HepG2 (cell line): ENCODE measurements at regions not wholly inside any gene's neighbourhood (a gene's known extent, or its start where the extent isn't known, plus 50 kb on each side); places are given as distances from the start of the nearest gene placed in this dataset.

Source experiments
- ATAC-seq: fragments of 200-7000 bp; cut with Tn5 transposase; 3 replicates; pipeline ENCODE4 v1.9.1; 2020; ENCODE audit warnings: mild to moderate bottlenecking, moderate library complexity
- BruUV-seq: library from RNA; stranded (reverse); fragments of 400-500 nt; replicated peaks from 2 replicates; lab custom pipeline; 2021; lab: Mats Ljungman, UMichigan
- CTCF ChIA-PET: fragments of 300-600 bp; formaldehyde crosslinking; extraction: SDS; loops from one replicate; lab custom pipeline; 2021; ENCODE audit warnings: low total read pairs, inconsistent platforms, low intra/inter-chr PET ratio; lab: Yijun Ruan, JAX
- POLR2A ChIA-PET: fragments of 350-600 bp; sonication (Branson Sonifier 250); formaldehyde crosslinking; loops from one replicate; lab custom pipeline; 2020; ENCODE audit warnings: antibody characterized with exemption, inconsistent platforms; lab: Yijun Ruan, JAX
- DNase-seq: peaks from one replicate; pipeline ENCODE4 v3.0.0-alpha.2; 2015; ENCODE audit warnings: low spot score
- FAIRE-seq: peaks from 3 replicates; lab custom pipeline; 2011; peaks lifted over from hg19 to GRCh38; lab: Jason Lieb, UNC
- H2AFZ ChIP-seq: one replicate; pipeline ENCODE4 v1.6.1; 2011; ENCODE audit warnings: low read length, inconsistent platforms
- H3K27ac ChIP-seq: fragments of 300-600 bp; 3 replicates; pipeline ENCODE4 v1.8.0; 2011; ENCODE audit warnings: mixed run types, mild to moderate bottlenecking, mixed read lengths, low read length, inconsistent platforms; ENCODE audit not compliant: insufficient read depth; ENCODE audit errors: extremely low read length
- H3K27me3 ChIP-seq, 2 experiments: fragments of 200-600 bp in 1 of 2; 2 replicates in 1 of 2; 3 replicates in 1 of 2; pipeline versions ENCODE4 v1.6.0 to v1.8.0; 2011; ENCODE audit warnings: low read length in 2 of 2, mild to moderate bottlenecking in 2 of 2, moderate library complexity in 2 of 2, inconsistent platforms in 1 of 2; ENCODE audit not compliant: insufficient read depth in 2 of 2, control insufficient read depth in 1 of 2
- H3K36me3 ChIP-seq, 2 experiments: fragments of 200-600 bp in 1 of 2; replicated peaks in 1 of 2; 2 replicates in 1 of 2; 3 replicates in 1 of 2; pipeline versions ENCODE4 v1.5.1 to v1.8.0; 2011; ENCODE audit warnings: low read length in 2 of 2, inconsistent platforms in 1 of 2; ENCODE audit not compliant: insufficient read depth in 2 of 2, control insufficient read depth in 1 of 2
- H3K4me1 ChIP-seq: 2 replicates; pipeline ENCODE4 v1.5.1; 2012; ENCODE audit warnings: low read length, inconsistent platforms; ENCODE audit not compliant: insufficient read depth
- H3K4me2 ChIP-seq: 2 replicates; pipeline ENCODE4 v1.6.0; 2011; ENCODE audit warnings: low read depth, low read length, inconsistent platforms
- H3K4me3 ChIP-seq, 3 experiments: fragments of 200-600 bp in 1 of 3; sonication (generic), shearing (Covaris generic) in 1 of 3; replicated peaks in 1 of 3; 2 replicates each; pipeline ENCODE4 v1.5.1; 2011 to 2016; ENCODE audit warnings: low read length in 3 of 3, inconsistent platforms in 2 of 3, low read depth in 2 of 3, mild to moderate bottlenecking in 2 of 3, control low read depth in 1 of 3, mixed read lengths in 1 of 3; ENCODE audit not compliant: insufficient read depth in 1 of 3
- H3K79me2 ChIP-seq: one replicate; pipeline ENCODE4 v1.6.1; 2011; ENCODE audit warnings: low read length, inconsistent platforms; ENCODE audit not compliant: insufficient read depth
- H3K9ac ChIP-seq: 2 replicates; pipeline ENCODE4 v1.6.0; 2011; ENCODE audit warnings: mild to moderate bottlenecking, low read depth, low read length, inconsistent platforms; ENCODE audit not compliant: insufficient read depth
- H3K9me3 ChIP-seq: 2 replicates; pipeline ENCODE4 v1.5.1; 2012; ENCODE audit warnings: mild to moderate bottlenecking, low read length
- H4K20me1 ChIP-seq: 2 replicates; pipeline ENCODE4 v1.6.0; 2011; ENCODE audit warnings: inconsistent platforms, mild to moderate bottlenecking, low read length, moderate library complexity; ENCODE audit not compliant: insufficient read depth
- ARHGAP35 ChIP-seq: sonication (generic); formaldehyde crosslinking; IDR thresholded peaks from 2 replicates; pipeline ENCODE4 v1.9.0; 2022; ENCODE audit warnings: mild to moderate bottlenecking, inconsistent platforms, moderate library complexity, missing genetic modification reagents, borderline replicate concordance
- CEBPB ChIP-seq: IDR thresholded peaks from 2 replicates; pipeline ENCODE4 v1.6.1; 2011; ENCODE audit warnings: low read depth, low read length, improper control_type of control experiment, borderline replicate concordance
- DNMT3B ChIP-seq: conservative IDR thresholded peaks from 2 replicates; pipeline ENCODE4 v1.6.1; 2016; ENCODE audit warnings: missing biosample characterization, control low read depth
- KLF9 ChIP-seq: IDR thresholded peaks from 2 replicates; pipeline ENCODE4 v1.6.1; 2016; ENCODE audit warnings: low read depth
- MAF1 ChIP-seq: sonication (generic); formaldehyde crosslinking; IDR thresholded peaks from 2 replicates; pipeline ENCODE4 v1.5.0; 2020; ENCODE audit warnings: missing genetic modification reagents, borderline replicate concordance
- NFE2L1 ChIP-seq: sonication (generic); formaldehyde crosslinking; IDR thresholded peaks from 2 replicates; pipeline ENCODE4 v1.4.0; 2020; ENCODE audit warnings: missing genetic modification reagents, mild to moderate bottlenecking, borderline replicate concordance
- TBX3 ChIP-seq: fragments of 450-650 bp; IDR thresholded peaks from 2 replicates; pipeline ENCODE4 v1.6.1; 2017; ENCODE audit warnings: antibody characterized with exemption, mild to moderate bottlenecking, inconsistent platforms, borderline replicate concordance
- WGBS: methylation state at CpG from one replicate; pipeline ENCODE4 v1.1.6; 2017; ENCODE audit warnings: low lambda C conversion rate; 5-methylcytosine and 5-hydroxymethylcytosine counted together
- in situ Hi-C: cut with HindIII; loops from 2 replicates; pipeline ENCODE4 v1.10.0; 2017; ENCODE audit warnings: low pct_unique_long_range_greater_than_20kb; ENCODE audit not compliant: extremely low pct_ligation_motif_present
- intact Hi-C: fragments of 100-400 bp; cut with micrococcal nuclease; formaldehyde crosslinking; loops from one replicate; pipeline ENCODE4 v1.10.0; 2022; ENCODE audit not compliant: unreplicated experiment
- TF ChIP-seq, protein P1 (sequence below): sonication (generic); formaldehyde crosslinking; IDR thresholded peaks from 2 replicates; pipeline ENCODE4 v1.5.0; 2020; ENCODE audit warnings: mild to moderate bottlenecking, missing genetic modification reagents
- TF ChIP-seq, protein P2 (sequence below), 2 experiments: sonication (generic) in 1 of 2; formaldehyde crosslinking in 1 of 2; IDR thresholded peaks; 2 replicates each; pipeline versions ENCODE4 v1.6.1 to v1.9.0; 2014 to 2022; ENCODE audit warnings: antibody characterized with exemption in 1 of 2, borderline replicate concordance in 1 of 2, inconsistent platforms in 1 of 2, low read depth in 1 of 2, missing genetic modification reagents in 1 of 2

DNA sequence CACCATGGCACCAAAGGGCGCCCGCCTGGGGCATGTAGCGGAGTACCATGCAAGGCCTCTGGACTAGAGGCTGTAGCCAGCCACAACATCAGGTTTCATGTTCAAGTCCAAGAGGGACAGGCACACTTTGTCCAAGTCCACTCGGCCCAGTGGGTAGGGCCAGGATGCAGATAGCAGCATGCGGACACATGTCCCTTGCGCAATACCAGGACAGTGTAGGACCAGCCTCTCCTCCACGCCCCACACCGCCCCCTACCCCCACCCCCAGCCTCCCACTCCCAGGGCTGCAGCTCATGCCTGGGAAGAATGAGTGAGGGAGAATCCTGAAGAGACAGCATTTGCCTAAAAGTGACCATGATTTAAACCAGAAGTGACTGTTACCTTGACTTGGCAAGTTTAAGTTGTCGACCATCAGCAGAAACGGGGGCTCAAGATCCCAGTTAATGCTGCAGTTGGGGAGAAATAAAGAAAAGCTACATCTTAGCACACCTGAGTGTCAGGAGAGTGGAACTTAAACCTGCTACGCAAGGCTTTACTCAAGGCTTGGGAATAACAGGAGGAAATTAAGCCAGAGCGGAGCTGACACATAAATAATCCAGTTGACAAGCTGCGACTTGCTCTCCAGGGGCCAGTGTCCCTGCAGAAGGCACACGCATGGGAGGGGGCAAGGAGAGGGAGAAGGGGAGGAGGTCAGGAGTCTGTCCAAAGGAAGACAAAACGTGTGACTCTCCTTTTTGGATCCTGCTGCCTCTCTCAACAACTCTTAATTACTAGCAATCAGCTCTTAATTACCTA, 221.7 kb downstream of the BCOR start:
- FAIRE-seq (no peak), ATAC-seq (no peak), DNase-seq (no peak)
- Histone ChIP-seq H4K20me1 (no peaks in the 10 kb centered on the region), H2AFZ (no peak overlapping the region), H3K27ac (no peak overlapping the region), H3K4me3 (no peak overlapping the region), H3K4me2 (no peak overlapping the region), H3K9me3 (no peaks in the 10 kb centered on the region), H3K9ac (no peak overlapping the region), H3K4me1 (no peaks in the 10 kb centered on the region), H3K27me3 (no peaks in the 10 kb centered on the region), H3K79me2 (no peaks in the 10 kb centered on the region)
- POLR2A ChIA-PET: no interaction called here
- in situ Hi-C loops: no loop called here
- WGBS: 47% methylated on average over 7 of the region's 15 CpGs
- CTCF ChIA-PET: no interaction called here
- intact Hi-C loops: no loop called here
- TF ChIP-seq KLF9 (no peak), TBX3 (no peak), CEBPB (peak; percentile 68; the same call in 1 of the 2 replicates), MAF1 (CRISPR knock-in tag) (no peak), DNMT3B (CRISPR knock-in tag) (no peak), ARHGAP35 (CRISPR knock-in tag) (no peak), NFE2L1 (no peak)
- TF ChIP-seq, protein P1, sequence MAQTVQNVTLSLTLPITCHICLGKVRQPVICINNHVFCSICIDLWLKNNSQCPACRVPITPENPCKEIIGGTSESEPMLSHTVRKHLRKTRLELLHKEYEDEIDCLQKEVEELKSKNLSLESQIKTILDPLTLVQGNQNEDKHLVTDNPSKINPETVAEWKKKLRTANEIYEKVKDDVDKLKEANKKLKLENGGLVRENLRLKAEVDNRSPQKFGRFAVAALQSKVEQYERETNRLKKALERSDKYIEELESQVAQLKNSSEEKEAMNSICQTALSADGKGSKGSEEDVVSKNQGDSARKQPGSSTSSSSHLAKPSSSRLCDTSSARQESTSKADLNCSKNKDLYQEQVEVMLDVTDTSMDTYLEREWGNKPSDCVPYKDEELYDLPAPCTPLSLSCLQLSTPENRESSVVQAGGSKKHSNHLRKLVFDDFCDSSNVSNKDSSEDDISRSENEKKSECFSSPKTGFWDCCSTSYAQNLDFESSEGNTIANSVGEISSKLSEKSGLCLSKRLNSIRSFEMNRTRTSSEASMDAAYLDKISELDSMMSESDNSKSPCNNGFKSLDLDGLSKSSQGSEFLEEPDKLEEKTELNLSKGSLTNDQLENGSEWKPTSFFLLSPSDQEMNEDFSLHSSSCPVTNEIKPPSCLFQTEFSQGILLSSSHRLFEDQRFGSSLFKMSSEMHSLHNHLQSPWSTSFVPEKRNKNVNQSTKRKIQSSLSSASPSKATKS (CRISPR knock-in tag): no peak
- TF ChIP-seq, protein P2, sequence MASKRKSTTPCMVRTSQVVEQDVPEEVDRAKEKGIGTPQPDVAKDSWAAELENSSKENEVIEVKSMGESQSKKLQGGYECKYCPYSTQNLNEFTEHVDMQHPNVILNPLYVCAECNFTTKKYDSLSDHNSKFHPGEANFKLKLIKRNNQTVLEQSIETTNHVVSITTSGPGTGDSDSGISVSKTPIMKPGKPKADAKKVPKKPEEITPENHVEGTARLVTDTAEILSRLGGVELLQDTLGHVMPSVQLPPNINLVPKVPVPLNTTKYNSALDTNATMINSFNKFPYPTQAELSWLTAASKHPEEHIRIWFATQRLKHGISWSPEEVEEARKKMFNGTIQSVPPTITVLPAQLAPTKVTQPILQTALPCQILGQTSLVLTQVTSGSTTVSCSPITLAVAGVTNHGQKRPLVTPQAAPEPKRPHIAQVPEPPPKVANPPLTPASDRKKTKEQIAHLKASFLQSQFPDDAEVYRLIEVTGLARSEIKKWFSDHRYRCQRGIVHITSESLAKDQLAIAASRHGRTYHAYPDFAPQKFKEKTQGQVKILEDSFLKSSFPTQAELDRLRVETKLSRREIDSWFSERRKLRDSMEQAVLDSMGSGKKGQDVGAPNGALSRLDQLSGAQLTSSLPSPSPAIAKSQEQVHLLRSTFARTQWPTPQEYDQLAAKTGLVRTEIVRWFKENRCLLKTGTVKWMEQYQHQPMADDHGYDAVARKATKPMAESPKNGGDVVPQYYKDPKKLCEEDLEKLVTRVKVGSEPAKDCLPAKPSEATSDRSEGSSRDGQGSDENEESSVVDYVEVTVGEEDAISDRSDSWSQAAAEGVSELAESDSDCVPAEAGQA (IDR thresholded peaks at IDR 0.05; ENCODE audit: low read depth): no peak
- TF ChIP-seq, protein P2 (CRISPR knock-in tag; IDR thresholded peaks at IDR 0.05; ENCODE audit: borderline replicate concordance): no peak
- TF ChIP-seq, all 625 proteins: peak for 1
- BruUV-seq: no TSS peak
- no peaks in the 10 kb centered on the region for H3K36me3 ChIP-seq
